ENCODE measurements at regions not wholly inside any gene's neighbourhood (a gene's known extent, or its start where the extent isn't known, plus 50 kb on each side); places are given as distances from the start of the nearest gene placed in this dataset.

DNA sequence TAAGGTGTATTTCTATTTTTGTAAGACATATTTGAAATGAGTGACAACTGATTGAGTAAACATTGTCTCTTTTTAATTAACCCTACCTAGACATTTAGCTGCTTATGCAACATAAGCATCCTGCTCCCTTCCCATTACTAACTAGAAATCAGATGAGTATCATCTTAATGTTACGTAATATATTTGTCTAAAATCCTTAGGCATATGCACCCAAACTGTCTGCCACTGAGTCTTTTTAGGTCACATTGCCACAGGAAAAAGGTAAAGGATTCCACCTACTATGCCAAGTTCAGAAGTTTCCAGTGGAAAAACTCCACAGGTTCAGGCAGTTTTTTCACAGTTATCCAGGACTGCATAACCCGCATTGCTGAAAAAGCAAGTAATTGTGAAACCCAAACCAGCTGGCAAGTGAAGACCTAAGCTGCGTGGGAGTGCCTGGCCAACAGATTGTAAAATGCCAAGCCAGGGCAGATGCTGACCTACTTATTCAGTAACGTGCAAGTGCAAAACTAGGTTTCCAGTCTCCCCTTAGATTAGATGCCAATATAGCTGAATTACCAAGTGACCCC lies 983.7 kb downstream of the GATA3 start (continued):
- TF ChIP-seq, protein P1, sequence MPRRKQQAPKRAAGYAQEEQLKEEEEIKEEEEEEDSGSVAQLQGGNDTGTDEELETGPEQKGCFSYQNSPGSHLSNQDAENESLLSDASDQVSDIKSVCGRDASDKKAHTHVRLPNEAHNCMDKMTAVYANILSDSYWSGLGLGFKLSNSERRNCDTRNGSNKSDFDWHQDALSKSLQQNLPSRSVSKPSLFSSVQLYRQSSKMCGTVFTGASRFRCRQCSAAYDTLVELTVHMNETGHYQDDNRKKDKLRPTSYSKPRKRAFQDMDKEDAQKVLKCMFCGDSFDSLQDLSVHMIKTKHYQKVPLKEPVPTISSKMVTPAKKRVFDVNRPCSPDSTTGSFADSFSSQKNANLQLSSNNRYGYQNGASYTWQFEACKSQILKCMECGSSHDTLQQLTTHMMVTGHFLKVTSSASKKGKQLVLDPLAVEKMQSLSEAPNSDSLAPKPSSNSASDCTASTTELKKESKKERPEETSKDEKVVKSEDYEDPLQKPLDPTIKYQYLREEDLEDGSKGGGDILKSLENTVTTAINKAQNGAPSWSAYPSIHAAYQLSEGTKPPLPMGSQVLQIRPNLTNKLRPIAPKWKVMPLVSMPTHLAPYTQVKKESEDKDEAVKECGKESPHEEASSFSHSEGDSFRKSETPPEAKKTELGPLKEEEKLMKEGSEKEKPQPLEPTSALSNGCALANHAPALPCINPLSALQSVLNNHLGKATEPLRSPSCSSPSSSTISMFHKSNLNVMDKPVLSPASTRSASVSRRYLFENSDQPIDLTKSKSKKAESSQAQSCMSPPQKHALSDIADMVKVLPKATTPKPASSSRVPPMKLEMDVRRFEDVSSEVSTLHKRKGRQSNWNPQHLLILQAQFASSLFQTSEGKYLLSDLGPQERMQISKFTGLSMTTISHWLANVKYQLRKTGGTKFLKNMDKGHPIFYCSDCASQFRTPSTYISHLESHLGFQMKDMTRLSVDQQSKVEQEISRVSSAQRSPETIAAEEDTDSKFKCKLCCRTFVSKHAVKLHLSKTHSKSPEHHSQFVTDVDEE (CRISPR knock-in tag; IDR thresholded peaks at IDR 0.05) = no peak
- TF ChIP-seq TCF4 (CRISPR knock-in tag; IDR thresholded peaks at IDR 0.05; ENCODE audit: borderline replicate concordance) = no peak
- no peak for TF ChIP-seq ZNF565 (CRISPR knock-in tag; conservative IDR thresholded peaks at IDR 0.05; ENCODE audit: low read depth)
- TF ChIP-seq, protein P2, sequence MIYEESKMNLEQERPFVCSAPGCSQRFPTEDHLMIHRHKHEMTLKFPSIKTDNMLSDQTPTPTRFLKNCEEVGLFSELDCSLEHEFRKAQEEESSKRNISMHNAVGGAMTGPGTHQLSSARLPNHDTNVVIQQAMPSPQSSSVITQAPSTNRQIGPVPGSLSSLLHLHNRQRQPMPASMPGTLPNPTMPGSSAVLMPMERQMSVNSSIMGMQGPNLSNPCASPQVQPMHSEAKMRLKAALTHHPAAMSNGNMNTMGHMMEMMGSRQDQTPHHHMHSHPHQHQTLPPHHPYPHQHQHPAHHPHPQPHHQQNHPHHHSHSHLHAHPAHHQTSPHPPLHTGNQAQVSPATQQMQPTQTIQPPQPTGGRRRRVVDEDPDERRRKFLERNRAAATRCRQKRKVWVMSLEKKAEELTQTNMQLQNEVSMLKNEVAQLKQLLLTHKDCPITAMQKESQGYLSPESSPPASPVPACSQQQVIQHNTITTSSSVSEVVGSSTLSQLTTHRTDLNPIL (CRISPR knock-in tag; IDR thresholded peaks at IDR 0.05; ENCODE audit: low read depth) = no peak
- TF ChIP-seq BACH2 (CRISPR knock-in tag; IDR thresholded peaks at IDR 0.05; ENCODE audit: borderline replicate concordance) = no peak

DNA sequence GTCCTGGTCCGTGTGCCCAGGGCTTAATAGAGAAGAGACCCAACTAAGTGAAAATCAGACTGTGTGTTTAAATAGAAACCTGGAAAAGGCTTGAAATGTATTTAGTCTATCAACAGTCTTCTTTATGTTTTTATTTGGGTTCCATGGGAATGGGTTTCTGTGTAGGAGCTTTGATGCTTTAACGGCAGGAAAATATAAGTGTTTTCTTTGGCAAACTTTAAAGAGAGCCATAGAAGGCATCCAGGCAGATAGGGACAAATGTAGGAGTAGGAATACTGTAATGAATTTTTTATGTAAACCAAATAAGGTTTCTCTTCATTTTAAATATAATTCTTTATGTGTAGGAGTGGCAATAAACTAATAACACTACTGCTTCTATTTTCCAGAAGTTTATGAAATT lies 989.0 kb downstream of the GATA3 start:
- no peak for ATAC-seq
- no peak for TF ChIP-seq CSDC2 (CRISPR knock-in tag; IDR thresholded peaks at IDR 0.05)
- TF ChIP-seq RARB (CRISPR knock-in tag; IDR thresholded peaks at IDR 0.05) = no peak
- TF ChIP-seq, protein P3, sequence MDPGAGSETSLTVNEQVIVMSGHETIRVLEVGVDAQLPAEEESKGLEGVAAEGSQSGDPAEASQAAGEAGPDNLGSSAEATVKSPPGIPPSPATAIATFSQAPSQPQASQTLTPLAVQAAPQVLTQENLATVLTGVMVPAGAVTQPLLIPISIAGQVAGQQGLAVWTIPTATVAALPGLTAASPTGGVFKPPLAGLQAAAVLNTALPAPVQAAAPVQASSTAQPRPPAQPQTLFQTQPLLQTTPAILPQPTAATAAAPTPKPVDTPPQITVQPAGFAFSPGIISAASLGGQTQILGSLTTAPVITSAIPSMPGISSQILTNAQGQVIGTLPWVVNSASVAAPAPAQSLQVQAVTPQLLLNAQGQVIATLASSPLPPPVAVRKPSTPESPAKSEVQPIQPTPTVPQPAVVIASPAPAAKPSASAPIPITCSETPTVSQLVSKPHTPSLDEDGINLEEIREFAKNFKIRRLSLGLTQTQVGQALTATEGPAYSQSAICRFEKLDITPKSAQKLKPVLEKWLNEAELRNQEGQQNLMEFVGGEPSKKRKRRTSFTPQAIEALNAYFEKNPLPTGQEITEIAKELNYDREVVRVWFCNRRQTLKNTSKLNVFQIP (CRISPR knock-in tag; IDR thresholded peaks at IDR 0.05; ENCODE audit: borderline replicate concordance, low read depth) = no peak

DNA sequence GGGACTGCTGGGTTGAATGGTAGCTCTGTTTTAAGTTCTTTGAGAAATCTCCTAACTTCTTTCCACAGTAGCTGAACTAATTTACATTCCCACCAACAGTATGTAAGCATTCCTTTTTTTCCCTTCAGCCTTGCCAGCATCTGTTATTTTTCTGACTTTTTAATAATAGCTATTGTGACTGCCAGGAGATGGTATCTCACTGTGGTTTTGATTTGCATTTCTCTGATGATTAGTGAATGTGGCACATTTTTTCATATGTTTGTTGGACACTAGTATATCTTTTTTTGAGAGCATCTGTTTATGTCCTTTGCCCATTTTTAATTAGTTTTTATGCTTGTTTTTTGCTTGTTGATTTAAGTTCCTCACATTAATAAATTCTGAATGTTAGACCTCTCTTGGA lies 990.8 kb downstream of the GATA3 start:
- no peak for ATAC-seq
- TF ChIP-seq CSDC2 (CRISPR knock-in tag; IDR thresholded peaks at IDR 0.05) (no peak), ISL1 (CRISPR knock-in tag; IDR thresholded peaks at IDR 0.05) (no peak), ZNF565 (CRISPR knock-in tag; conservative IDR thresholded peaks at IDR 0.05; ENCODE audit: low read depth) (no peak)

DNA sequence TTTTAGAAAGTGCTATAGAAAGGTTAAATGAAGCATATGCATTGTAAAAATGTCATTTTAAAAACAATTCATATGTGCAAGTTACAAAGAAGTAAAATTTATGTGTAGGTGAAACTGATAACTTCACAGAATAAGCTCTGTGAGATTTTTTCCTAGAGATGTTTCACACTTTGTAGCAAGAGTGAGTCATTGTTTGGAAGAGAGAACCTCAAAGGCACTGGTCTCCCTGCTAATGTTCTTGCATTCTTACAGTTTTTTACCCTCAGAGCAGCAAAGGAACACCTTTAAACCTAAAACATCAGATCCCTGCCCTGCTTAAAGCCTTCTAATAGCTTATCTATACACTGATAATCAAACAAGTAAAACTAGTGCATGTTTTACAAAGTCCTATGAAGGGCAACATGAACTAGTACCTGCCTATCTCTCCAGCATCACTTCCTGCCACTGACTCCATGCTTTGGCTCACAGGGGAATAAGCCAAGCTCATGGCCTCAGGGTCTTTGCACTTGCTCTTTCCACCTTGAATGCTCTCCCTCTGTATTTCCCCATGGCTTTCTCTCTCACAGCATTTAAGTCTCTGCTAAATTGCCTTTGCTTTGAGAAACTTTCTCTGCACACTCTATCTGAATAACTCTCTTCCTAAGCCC lies 997.0 kb downstream of the GATA3 start:
- no peak for ATAC-seq
- TF ChIP-seq, protein P4, sequence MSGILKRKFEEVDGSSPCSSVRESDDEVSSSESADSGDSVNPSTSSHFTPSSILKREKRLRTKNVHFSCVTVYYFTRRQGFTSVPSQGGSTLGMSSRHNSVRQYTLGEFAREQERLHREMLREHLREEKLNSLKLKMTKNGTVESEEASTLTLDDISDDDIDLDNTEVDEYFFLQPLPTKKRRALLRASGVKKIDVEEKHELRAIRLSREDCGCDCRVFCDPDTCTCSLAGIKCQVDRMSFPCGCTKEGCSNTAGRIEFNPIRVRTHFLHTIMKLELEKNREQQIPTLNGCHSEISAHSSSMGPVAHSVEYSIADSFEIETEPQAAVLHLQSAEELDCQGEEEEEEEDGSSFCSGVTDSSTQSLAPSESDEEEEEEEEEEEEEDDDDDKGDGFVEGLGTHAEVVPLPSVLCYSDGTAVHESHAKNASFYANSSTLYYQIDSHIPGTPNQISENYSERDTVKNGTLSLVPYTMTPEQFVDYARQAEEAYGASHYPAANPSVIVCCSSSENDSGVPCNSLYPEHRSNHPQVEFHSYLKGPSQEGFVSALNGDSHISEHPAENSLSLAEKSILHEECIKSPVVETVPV (CRISPR knock-in tag; IDR thresholded peaks at IDR 0.05) = no peak
- TF ChIP-seq ZNF565 (CRISPR knock-in tag; conservative IDR thresholded peaks at IDR 0.05; ENCODE audit: low read depth) (no peak), ZNF8 (CRISPR knock-in tag; IDR thresholded peaks at IDR 0.05) (no peak), BACH2 (CRISPR knock-in tag; IDR thresholded peaks at IDR 0.05; ENCODE audit: borderline replicate concordance) (no peak), ZNF70 (CRISPR knock-in tag; IDR thresholded peaks at IDR 0.05) (no peak), RARB (CRISPR knock-in tag; IDR thresholded peaks at IDR 0.05) (no peak), GLIS3 (CRISPR knock-in tag; IDR thresholded peaks at IDR 0.05) (no peak)
- TF ChIP-seq, protein P1 (CRISPR knock-in tag; IDR thresholded peaks at IDR 0.05) = no peak
- TF ChIP-seq, protein P5, sequence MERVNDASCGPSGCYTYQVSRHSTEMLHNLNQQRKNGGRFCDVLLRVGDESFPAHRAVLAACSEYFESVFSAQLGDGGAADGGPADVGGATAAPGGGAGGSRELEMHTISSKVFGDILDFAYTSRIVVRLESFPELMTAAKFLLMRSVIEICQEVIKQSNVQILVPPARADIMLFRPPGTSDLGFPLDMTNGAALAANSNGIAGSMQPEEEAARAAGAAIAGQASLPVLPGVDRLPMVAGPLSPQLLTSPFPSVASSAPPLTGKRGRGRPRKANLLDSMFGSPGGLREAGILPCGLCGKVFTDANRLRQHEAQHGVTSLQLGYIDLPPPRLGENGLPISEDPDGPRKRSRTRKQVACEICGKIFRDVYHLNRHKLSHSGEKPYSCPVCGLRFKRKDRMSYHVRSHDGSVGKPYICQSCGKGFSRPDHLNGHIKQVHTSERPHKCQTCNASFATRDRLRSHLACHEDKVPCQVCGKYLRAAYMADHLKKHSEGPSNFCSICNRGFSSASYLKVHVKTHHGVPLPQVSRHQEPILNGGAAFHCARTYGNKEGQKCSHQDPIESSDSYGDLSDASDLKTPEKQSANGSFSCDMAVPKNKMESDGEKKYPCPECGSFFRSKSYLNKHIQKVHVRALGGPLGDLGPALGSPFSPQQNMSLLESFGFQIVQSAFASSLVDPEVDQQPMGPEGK (CRISPR knock-in tag; IDR thresholded peaks at IDR 0.05; ENCODE audit: borderline replicate concordance) = no peak
